Vagina (tissue), 2 donors: ENCODE measurements at regions not wholly inside any gene's neighbourhood (a gene's known extent, or its start where the extent isn't known, plus 50 kb on each side); places are given as distances from the start of the nearest gene placed in this dataset.

Experiments
- POLR2A ChIP-seq, 2 donors: fragments of 450-650 bp; IDR thresholded peaks; one replicate each; pipeline ENCODE4 v1.6.1; 2017; ENCODE audit warnings: antibody characterized with exemption in 2 of 2, mild to moderate bottlenecking in 2 of 2, moderate library complexity in 2 of 2
- POLR2AphosphoS5 ChIP-seq, 2 donors: sonication (generic); formaldehyde crosslinking; IDR thresholded peaks; one replicate each; pipeline ENCODE4 v1.9.0; 2017; ENCODE audit warnings: antibody characterized with exemption in 2 of 2, mild to moderate bottlenecking in 2 of 2, low read depth in 1 of 2; ENCODE audit not compliant: insufficient read depth in 1 of 2

GRCh38 chr6:134474955-134475354, 157.0 kb upstream of the SGK1 start:
- TF ChIP-seq POLR2A (IDR thresholded peaks at IDR 0.05) = no peak
- TF ChIP-seq POLR2AphosphoS5 (IDR thresholded peaks at IDR 0.05; ENCODE audit: insufficient read depth in 1 of 2, low read depth in 1 of 2) = no peak
